Liver (tissue), 3 donors: ENCODE measurements at regions not wholly inside any gene's neighbourhood (a gene's known extent, or its start where the extent isn't known, plus 50 kb on each side); places are given as distances from the start of the nearest gene placed in this dataset.

Source experiments
- EGR1 ChIP-seq, 2 donors: IDR thresholded peaks; 2 replicates each; pipeline ENCODE4 v1.6.1; 2016 to 2018; ENCODE audit warnings: antibody characterized with exemption in 2 of 2, low read depth in 2 of 2
- FOXA2 ChIP-seq: IDR thresholded peaks from 2 replicates; pipeline ENCODE4 v1.6.1; 2016; ENCODE audit warnings: antibody characterized with exemption
- GABPA ChIP-seq, 2 donors: IDR thresholded peaks in 1 of 2; conservative IDR thresholded peaks in 1 of 2; 2 replicates each; pipeline ENCODE4 v1.6.1; 2016; ENCODE audit warnings: antibody characterized with exemption in 2 of 2, mild to moderate bottlenecking in 1 of 2, moderate library complexity in 1 of 2
- HNF4G ChIP-seq: IDR thresholded peaks from 2 replicates; pipeline ENCODE4 v1.6.1; 2016; ENCODE audit warnings: antibody characterized with exemption
- JUND ChIP-seq, 2 donors: IDR thresholded peaks; 2 replicates each; pipeline ENCODE4 v1.6.1; 2016; ENCODE audit warnings: antibody characterized with exemption in 2 of 2
- NR2F2 ChIP-seq: IDR thresholded peaks from 2 replicates; pipeline ENCODE4 v1.6.1; 2016; ENCODE audit warnings: antibody characterized with exemption
- SP1 ChIP-seq: IDR thresholded peaks from 2 replicates; pipeline ENCODE4 v1.6.1; 2018; ENCODE audit warnings: antibody characterized with exemption, mild to moderate bottlenecking
- TAF1 ChIP-seq: conservative IDR thresholded peaks from 2 replicates; pipeline ENCODE4 v1.6.1; 2016; ENCODE audit warnings: antibody characterized with exemption, mild to moderate bottlenecking
- YY1 ChIP-seq: IDR thresholded peaks from 2 replicates; pipeline ENCODE4 v1.6.1; 2016; ENCODE audit warnings: antibody characterized with exemption, mild to moderate bottlenecking
- TF ChIP-seq, protein P1 (sequence below): fragments of 150-350 bp; IDR thresholded peaks from 2 replicates; pipeline ENCODE4 v1.5.1; 2017; ENCODE audit warnings: improper control_type of control experiment, low read depth, low read length; ENCODE audit not compliant: missing input control
- TF ChIP-seq, protein P2 (sequence below): IDR thresholded peaks from 2 replicates; pipeline ENCODE4 v1.6.1; 2016; ENCODE audit warnings: antibody characterized with exemption, mild to moderate bottlenecking
- TF ChIP-seq, protein P3 (sequence below): IDR thresholded peaks from 2 replicates; pipeline ENCODE4 v1.6.1; 2016; ENCODE audit warnings: antibody characterized with exemption
- TF ChIP-seq, protein P4 (sequence below): IDR thresholded peaks from 2 replicates; pipeline ENCODE4 v1.6.1; 2016; ENCODE audit warnings: antibody characterized with exemption
- TF ChIP-seq, protein P5 (sequence below): IDR thresholded peaks from 2 replicates; pipeline ENCODE4 v1.6.1; 2016; ENCODE audit warnings: antibody characterized with exemption
- donor health status: healthy.
- donor health status: healthy.

DNA sequence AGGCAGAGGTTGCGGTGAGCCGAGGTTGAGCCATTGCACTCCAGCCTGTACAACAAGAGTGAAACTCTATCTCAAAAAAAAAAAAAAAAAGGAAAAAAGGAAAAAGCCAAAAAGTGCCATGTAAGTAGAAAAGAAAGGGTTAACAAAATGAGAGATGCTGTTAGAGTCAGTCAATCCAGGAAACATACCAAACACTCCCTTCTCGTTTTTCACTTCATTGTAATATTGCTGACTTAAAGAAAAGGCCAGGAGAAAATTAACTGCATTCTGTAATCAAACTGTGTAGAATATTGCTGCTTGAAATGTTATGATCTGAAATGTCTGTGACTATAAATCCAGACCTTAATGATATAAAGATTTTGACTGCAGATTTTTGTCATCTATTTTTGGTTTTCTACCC lies 379.1 kb downstream of the ENC1 start:
- TF ChIP-seq, protein P1, sequence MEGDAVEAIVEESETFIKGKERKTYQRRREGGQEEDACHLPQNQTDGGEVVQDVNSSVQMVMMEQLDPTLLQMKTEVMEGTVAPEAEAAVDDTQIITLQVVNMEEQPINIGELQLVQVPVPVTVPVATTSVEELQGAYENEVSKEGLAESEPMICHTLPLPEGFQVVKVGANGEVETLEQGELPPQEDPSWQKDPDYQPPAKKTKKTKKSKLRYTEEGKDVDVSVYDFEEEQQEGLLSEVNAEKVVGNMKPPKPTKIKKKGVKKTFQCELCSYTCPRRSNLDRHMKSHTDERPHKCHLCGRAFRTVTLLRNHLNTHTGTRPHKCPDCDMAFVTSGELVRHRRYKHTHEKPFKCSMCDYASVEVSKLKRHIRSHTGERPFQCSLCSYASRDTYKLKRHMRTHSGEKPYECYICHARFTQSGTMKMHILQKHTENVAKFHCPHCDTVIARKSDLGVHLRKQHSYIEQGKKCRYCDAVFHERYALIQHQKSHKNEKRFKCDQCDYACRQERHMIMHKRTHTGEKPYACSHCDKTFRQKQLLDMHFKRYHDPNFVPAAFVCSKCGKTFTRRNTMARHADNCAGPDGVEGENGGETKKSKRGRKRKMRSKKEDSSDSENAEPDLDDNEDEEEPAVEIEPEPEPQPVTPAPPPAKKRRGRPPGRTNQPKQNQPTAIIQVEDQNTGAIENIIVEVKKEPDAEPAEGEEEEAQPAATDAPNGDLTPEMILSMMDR = no peak
- TF ChIP-seq, protein P2, sequence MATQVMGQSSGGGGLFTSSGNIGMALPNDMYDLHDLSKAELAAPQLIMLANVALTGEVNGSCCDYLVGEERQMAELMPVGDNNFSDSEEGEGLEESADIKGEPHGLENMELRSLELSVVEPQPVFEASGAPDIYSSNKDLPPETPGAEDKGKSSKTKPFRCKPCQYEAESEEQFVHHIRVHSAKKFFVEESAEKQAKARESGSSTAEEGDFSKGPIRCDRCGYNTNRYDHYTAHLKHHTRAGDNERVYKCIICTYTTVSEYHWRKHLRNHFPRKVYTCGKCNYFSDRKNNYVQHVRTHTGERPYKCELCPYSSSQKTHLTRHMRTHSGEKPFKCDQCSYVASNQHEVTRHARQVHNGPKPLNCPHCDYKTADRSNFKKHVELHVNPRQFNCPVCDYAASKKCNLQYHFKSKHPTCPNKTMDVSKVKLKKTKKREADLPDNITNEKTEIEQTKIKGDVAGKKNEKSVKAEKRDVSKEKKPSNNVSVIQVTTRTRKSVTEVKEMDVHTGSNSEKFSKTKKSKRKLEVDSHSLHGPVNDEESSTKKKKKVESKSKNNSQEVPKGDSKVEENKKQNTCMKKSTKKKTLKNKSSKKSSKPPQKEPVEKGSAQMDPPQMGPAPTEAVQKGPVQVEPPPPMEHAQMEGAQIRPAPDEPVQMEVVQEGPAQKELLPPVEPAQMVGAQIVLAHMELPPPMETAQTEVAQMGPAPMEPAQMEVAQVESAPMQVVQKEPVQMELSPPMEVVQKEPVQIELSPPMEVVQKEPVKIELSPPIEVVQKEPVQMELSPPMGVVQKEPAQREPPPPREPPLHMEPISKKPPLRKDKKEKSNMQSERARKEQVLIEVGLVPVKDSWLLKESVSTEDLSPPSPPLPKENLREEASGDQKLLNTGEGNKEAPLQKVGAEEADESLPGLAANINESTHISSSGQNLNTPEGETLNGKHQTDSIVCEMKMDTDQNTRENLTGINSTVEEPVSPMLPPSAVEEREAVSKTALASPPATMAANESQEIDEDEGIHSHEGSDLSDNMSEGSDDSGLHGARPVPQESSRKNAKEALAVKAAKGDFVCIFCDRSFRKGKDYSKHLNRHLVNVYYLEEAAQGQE = no peak
- TF ChIP-seq TAF1 = no peak
- TF ChIP-seq YY1 = no peak
- no peak for TF ChIP-seq SP1
- no peak for TF ChIP-seq NR2F2
- TF ChIP-seq, protein P3, sequence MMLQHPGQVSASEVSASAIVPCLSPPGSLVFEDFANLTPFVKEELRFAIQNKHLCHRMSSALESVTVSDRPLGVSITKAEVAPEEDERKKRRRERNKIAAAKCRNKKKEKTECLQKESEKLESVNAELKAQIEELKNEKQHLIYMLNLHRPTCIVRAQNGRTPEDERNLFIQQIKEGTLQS = no peak
- TF ChIP-seq JUND (IDR thresholded peaks at IDR 0.05) = no peak
- no peak for TF ChIP-seq EGR1 (IDR thresholded peaks at IDR 0.05; ENCODE audit: low read depth in 2 of 2)
- no peak for TF ChIP-seq FOXA2
- no peak for TF ChIP-seq HNF4G
- TF ChIP-seq, protein P4, sequence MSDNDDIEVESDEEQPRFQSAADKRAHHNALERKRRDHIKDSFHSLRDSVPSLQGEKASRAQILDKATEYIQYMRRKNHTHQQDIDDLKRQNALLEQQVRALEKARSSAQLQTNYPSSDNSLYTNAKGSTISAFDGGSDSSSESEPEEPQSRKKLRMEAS = no peak
- no peak for TF ChIP-seq GABPA (IDR thresholded peaks at IDR 0.05 in 1 of 2, conservative IDR thresholded peaks at IDR 0.05 in 1 of 2)
- TF ChIP-seq, protein P5, sequence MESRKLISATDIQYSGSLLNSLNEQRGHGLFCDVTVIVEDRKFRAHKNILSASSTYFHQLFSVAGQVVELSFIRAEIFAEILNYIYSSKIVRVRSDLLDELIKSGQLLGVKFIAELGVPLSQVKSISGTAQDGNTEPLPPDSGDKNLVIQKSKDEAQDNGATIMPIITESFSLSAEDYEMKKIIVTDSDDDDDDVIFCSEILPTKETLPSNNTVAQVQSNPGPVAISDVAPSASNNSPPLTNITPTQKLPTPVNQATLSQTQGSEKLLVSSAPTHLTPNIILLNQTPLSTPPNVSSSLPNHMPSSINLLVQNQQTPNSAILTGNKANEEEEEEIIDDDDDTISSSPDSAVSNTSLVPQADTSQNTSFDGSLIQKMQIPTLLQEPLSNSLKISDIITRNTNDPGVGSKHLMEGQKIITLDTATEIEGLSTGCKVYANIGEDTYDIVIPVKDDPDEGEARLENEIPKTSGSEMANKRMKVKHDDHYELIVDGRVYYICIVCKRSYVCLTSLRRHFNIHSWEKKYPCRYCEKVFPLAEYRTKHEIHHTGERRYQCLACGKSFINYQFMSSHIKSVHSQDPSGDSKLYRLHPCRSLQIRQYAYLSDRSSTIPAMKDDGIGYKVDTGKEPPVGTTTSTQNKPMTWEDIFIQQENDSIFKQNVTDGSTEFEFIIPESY = no peak
